ENCODE measurements at regions not wholly inside any gene's neighbourhood (a gene's known extent, or its start where the extent isn't known, plus 50 kb on each side); places are given as distances from the start of the nearest gene placed in this dataset.

GRCh38 chr1:38179483-38179882, 132.9 kb upstream of the POU3F1 start:
- Histone ChIP-seq H4K20me1 (ENCODE audit: insufficient read depth) (no peaks in the 10 kb centered on the region), H2AFZ (ENCODE audit: low read depth, low read length) (no peak overlapping the region), H3K9ac (ENCODE audit: low read length) (no peak overlapping the region), H3F3A (ENCODE audit: insufficient read depth, low read length, poor library complexity, severe bottlenecking) (no peaks in the 10 kb centered on the region), H3K4me2 (ENCODE audit: low read length) (no peak overlapping the region), H3K27me3 (ENCODE audit: insufficient read depth, low read depth, low read length) (no peaks in the 10 kb centered on the region), H3K9me3 (ENCODE audit: low read length) (no peaks in the 10 kb centered on the region), H3K9me2 (ENCODE audit: insufficient read depth, low read length) (no peaks in the 10 kb centered on the region), H3K79me2 (replicated peaks; ENCODE audit: insufficient read depth, low read length) (no peaks in the 10 kb centered on the region), H3K4me3 (ENCODE audit: low read length) (no peak overlapping the region), H3K27ac (ENCODE audit: low read length) (no peak overlapping the region), H3K36me3 (ENCODE audit: insufficient read depth, low read length) (no peaks in the 10 kb centered on the region)
- TF ChIP-seq EZH2 (IDR thresholded peaks at IDR 0.05; ENCODE audit: borderline replicate concordance, insufficient read depth, low read length, poor library complexity, severe bottlenecking) (no peak), SMC3 (conservative IDR thresholded peaks at IDR 0.05; ENCODE audit: poor library complexity) (no peak), MXI1 (conservative IDR thresholded peaks at IDR 0.05; ENCODE audit: poor library complexity, severe bottlenecking) (no peak), POLR2AphosphoS5 (IDR thresholded peaks at IDR 0.05) (no peak), CTCF (IDR thresholded peaks at IDR 0.05; ENCODE audit: poor library complexity, severe bottlenecking) (no peak), RAD21 (conservative IDR thresholded peaks at IDR 0.05) (no peak), EP300 (conservative IDR thresholded peaks at IDR 0.05; ENCODE audit: poor library complexity, severe bottlenecking) (no peak), TAF1 (IDR thresholded peaks at IDR 0.05; ENCODE audit: low read depth) (no peak)
- TF ChIP-seq, protein P1, sequence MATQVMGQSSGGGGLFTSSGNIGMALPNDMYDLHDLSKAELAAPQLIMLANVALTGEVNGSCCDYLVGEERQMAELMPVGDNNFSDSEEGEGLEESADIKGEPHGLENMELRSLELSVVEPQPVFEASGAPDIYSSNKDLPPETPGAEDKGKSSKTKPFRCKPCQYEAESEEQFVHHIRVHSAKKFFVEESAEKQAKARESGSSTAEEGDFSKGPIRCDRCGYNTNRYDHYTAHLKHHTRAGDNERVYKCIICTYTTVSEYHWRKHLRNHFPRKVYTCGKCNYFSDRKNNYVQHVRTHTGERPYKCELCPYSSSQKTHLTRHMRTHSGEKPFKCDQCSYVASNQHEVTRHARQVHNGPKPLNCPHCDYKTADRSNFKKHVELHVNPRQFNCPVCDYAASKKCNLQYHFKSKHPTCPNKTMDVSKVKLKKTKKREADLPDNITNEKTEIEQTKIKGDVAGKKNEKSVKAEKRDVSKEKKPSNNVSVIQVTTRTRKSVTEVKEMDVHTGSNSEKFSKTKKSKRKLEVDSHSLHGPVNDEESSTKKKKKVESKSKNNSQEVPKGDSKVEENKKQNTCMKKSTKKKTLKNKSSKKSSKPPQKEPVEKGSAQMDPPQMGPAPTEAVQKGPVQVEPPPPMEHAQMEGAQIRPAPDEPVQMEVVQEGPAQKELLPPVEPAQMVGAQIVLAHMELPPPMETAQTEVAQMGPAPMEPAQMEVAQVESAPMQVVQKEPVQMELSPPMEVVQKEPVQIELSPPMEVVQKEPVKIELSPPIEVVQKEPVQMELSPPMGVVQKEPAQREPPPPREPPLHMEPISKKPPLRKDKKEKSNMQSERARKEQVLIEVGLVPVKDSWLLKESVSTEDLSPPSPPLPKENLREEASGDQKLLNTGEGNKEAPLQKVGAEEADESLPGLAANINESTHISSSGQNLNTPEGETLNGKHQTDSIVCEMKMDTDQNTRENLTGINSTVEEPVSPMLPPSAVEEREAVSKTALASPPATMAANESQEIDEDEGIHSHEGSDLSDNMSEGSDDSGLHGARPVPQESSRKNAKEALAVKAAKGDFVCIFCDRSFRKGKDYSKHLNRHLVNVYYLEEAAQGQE (IDR thresholded peaks at IDR 0.05; ENCODE audit: borderline replicate concordance): no peak

DNA sequence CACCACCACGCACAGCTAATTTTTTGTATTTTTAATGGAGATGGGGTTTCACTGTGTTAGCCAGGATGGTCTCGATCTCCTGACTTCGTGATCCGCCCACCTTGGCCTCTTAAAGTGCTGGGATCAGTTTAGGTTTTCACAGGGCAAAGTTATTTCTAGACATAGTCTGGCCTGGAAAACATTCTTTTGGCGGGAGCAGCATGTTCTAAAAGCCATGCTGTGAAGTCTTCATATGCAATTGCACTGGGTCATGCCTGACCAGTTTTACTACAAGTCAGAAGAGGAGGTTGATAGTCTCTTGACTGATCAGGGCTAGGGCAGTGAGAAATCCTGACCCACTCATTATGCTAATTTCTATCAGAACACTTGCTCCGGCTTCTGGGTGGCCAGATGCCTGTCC, 131.6 kb upstream of the POU3F1 start:
- TF ChIP-seq MXI1 (conservative IDR thresholded peaks at IDR 0.05; ENCODE audit: poor library complexity, severe bottlenecking) (no peak), SMC3 (conservative IDR thresholded peaks at IDR 0.05; ENCODE audit: poor library complexity) (no peak)
- Histone ChIP-seq H3K4me2 (ENCODE audit: low read length) (no peak overlapping the region), H3K27ac (ENCODE audit: low read length) (no peak overlapping the region), H3K79me2 (replicated peaks; ENCODE audit: insufficient read depth, low read length) (no peaks in the 10 kb centered on the region), H3K36me3 (ENCODE audit: insufficient read depth, low read length) (no peaks in the 10 kb centered on the region), H3K9me3 (ENCODE audit: low read length) (no peaks in the 10 kb centered on the region), H3F3A (ENCODE audit: insufficient read depth, low read length, poor library complexity, severe bottlenecking) (no peaks in the 10 kb centered on the region), H3K9me2 (ENCODE audit: insufficient read depth, low read length) (no peaks in the 10 kb centered on the region), H4K20me1 (ENCODE audit: insufficient read depth) (no peaks in the 10 kb centered on the region), H2AFZ (ENCODE audit: low read depth, low read length) (no peak overlapping the region), H3K4me3 (ENCODE audit: low read length) (no peak overlapping the region), H3K27me3 (ENCODE audit: insufficient read depth, low read depth, low read length) (no peaks in the 10 kb centered on the region), H3K9ac (ENCODE audit: low read length) (no peak overlapping the region)

- no peaks in the 10 kb centered on the region for H3F3A ChIP-seq (ENCODE audit: insufficient read depth, low read length, poor library complexity, severe bottlenecking)
- no peaks in the 10 kb centered on the region for H3K36me3 ChIP-seq (ENCODE audit: insufficient read depth, low read length)
- no peak for TF ChIP-seq EP300 (conservative IDR thresholded peaks at IDR 0.05; ENCODE audit: poor library complexity, severe bottlenecking)
- no peak for TF ChIP-seq SMC3 (conservative IDR thresholded peaks at IDR 0.05; ENCODE audit: poor library complexity)
- no peak for TF ChIP-seq EZH2 (IDR thresholded peaks at IDR 0.05; ENCODE audit: borderline replicate concordance, insufficient read depth, low read length, poor library complexity, severe bottlenecking)
- TF ChIP-seq CTCF (IDR thresholded peaks at IDR 0.05; ENCODE audit: poor library complexity, severe bottlenecking): no peak
- no peak for TF ChIP-seq RAD21 (conservative IDR thresholded peaks at IDR 0.05)
- no peak for TF ChIP-seq TAF1 (IDR thresholded peaks at IDR 0.05; ENCODE audit: low read depth)
- TF ChIP-seq, protein P1 (IDR thresholded peaks at IDR 0.05; ENCODE audit: borderline replicate concordance): no peak
- TF ChIP-seq MXI1 (conservative IDR thresholded peaks at IDR 0.05; ENCODE audit: poor library complexity, severe bottlenecking): no peak
- TF ChIP-seq POLR2AphosphoS5 (IDR thresholded peaks at IDR 0.05): no peak
- H3K4me3 ChIP-seq (ENCODE audit: low read length): no peak overlapping the region
- no peaks in the 10 kb centered on the region for H4K20me1 ChIP-seq (ENCODE audit: insufficient read depth)
- no peaks in the 10 kb centered on the region for H3K79me2 ChIP-seq (replicated peaks; ENCODE audit: insufficient read depth, low read length)
- no peak overlapping the region for H3K9ac ChIP-seq (ENCODE audit: low read length)
- no peaks in the 10 kb centered on the region for H3K27me3 ChIP-seq (ENCODE audit: insufficient read depth, low read depth, low read length)
- no peak overlapping the region for H3K27ac ChIP-seq (ENCODE audit: low read length)
- H3K9me2 ChIP-seq (ENCODE audit: insufficient read depth, low read length): no peaks in the 10 kb centered on the region
- H3K9me3 ChIP-seq (ENCODE audit: low read length): no peaks in the 10 kb centered on the region
- H3K4me2 ChIP-seq (ENCODE audit: low read length): no peak overlapping the region
- no peak overlapping the region for H2AFZ ChIP-seq (ENCODE audit: low read depth, low read length)
Measured at GRCh38 chr1:38175121-38175520, 128.5 kb upstream of the POU3F1 start.

All from neural cell (in vitro differentiated cells).